ENCODE measurements at regions not wholly inside any gene's neighbourhood (a gene's known extent, or its start where the extent isn't known, plus 50 kb on each side); places are given as distances from the start of the nearest gene placed in this dataset.

GRCh38 chrX:10926891-10927290 is 184.2 kb upstream of the HCCS start:
- Histone ChIP-seq H3K9me2 (replicated peaks; ENCODE audit: low read depth, low read length) (no peaks in the 10 kb centered on the region), H4K20me1 (ENCODE audit: insufficient read depth, low read length, poor library complexity, severe bottlenecking) (no peaks in the 10 kb centered on the region), H3K9me3 (ENCODE audit: insufficient read depth, low read depth, low read length) (no peaks in the 10 kb centered on the region), H3K4me3 (ENCODE audit: low read length, poor library complexity, severe bottlenecking) (no peak overlapping the region), H2AFZ (ENCODE audit: low read length) (no peak overlapping the region), H3K79me2 (ENCODE audit: insufficient read depth, low read length) (no peaks in the 10 kb centered on the region), H3K9ac (ENCODE audit: low read depth, low read length, poor library complexity, severe bottlenecking) (no peak overlapping the region), H3K27me3 (ENCODE audit: insufficient read depth, low read length, poor library complexity, severe bottlenecking) (no peaks in the 10 kb centered on the region), H3K36me3 (ENCODE audit: insufficient read depth, low read length) (no peaks in the 10 kb centered on the region), H3K4me2 (ENCODE audit: low read depth, low read length, poor library complexity, severe bottlenecking) (no peak overlapping the region), H3F3A (ENCODE audit: low read depth) (no peaks in the 10 kb centered on the region), H3K4me1 (ENCODE audit: insufficient read depth, low read length, poor library complexity, severe bottlenecking) (no peaks in the 10 kb centered on the region)
- TF ChIP-seq CTCF (conservative IDR thresholded peaks at IDR 0.05; ENCODE audit: low read length): no peak
- TF ChIP-seq EZH2phosphoT487 (IDR thresholded peaks at IDR 0.05; ENCODE audit: borderline replicate concordance): no peak

GRCh38 chrX:10929747-10930146 is 181.4 kb upstream of the HCCS start:
- Histone ChIP-seq H3K9me2 (replicated peaks; ENCODE audit: low read depth, low read length) (no peaks in the 10 kb centered on the region), H2AFZ (ENCODE audit: low read length) (no peak overlapping the region), H3K36me3 (ENCODE audit: insufficient read depth, low read length) (no peaks in the 10 kb centered on the region), H3K4me2 (ENCODE audit: low read depth, low read length, poor library complexity, severe bottlenecking) (no peak overlapping the region), H3K4me3 (ENCODE audit: low read length, poor library complexity, severe bottlenecking) (no peak overlapping the region), H3K27me3 (ENCODE audit: insufficient read depth, low read length, poor library complexity, severe bottlenecking) (no peaks in the 10 kb centered on the region), H4K20me1 (ENCODE audit: insufficient read depth, low read length, poor library complexity, severe bottlenecking) (no peaks in the 10 kb centered on the region), H3K9ac (ENCODE audit: low read depth, low read length, poor library complexity, severe bottlenecking) (no peak overlapping the region), H3F3A (ENCODE audit: low read depth) (no peaks in the 10 kb centered on the region), H3K79me2 (ENCODE audit: insufficient read depth, low read length) (no peaks in the 10 kb centered on the region), H3K4me1 (ENCODE audit: insufficient read depth, low read length, poor library complexity, severe bottlenecking) (peaks cover 4% of the 10 kb centered on the region), H3K9me3 (ENCODE audit: insufficient read depth, low read depth, low read length) (no peaks in the 10 kb centered on the region)
- TF ChIP-seq EZH2phosphoT487 (IDR thresholded peaks at IDR 0.05; ENCODE audit: borderline replicate concordance) (no peak), CTCF (conservative IDR thresholded peaks at IDR 0.05; ENCODE audit: low read length) (no peak)

DNA sequence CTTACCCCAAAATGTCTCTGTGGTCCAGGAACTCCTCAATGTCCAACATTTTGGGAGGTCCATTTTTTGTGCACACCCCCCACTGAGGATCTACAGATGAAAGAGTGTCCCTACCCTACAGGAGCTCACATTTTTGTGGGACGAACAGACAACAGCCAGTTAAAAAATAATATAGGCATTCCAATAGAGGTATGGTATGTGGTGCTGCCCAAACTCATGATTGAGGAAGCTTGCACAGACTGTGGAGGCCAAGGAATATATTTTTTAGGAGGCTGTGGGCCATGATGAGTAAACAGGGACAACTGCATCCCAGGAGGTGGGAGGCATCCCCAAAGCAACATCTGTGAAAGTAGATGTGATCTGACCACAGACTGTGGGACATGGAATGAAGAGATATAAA is 181.0 kb upstream of the HCCS start:
- Histone ChIP-seq H3K4me1 (ENCODE audit: insufficient read depth, low read length, poor library complexity, severe bottlenecking) (peaks cover 4% of the 10 kb centered on the region), H3K79me2 (ENCODE audit: insufficient read depth, low read length) (no peaks in the 10 kb centered on the region), H3K36me3 (ENCODE audit: insufficient read depth, low read length) (no peaks in the 10 kb centered on the region), H3K9ac (ENCODE audit: low read depth, low read length, poor library complexity, severe bottlenecking) (no peak overlapping the region), H3K27me3 (ENCODE audit: insufficient read depth, low read length, poor library complexity, severe bottlenecking) (no peaks in the 10 kb centered on the region), H3K4me2 (ENCODE audit: low read depth, low read length, poor library complexity, severe bottlenecking) (no peak overlapping the region), H3K9me2 (replicated peaks; ENCODE audit: low read depth, low read length) (no peaks in the 10 kb centered on the region), H4K20me1 (ENCODE audit: insufficient read depth, low read length, poor library complexity, severe bottlenecking) (no peaks in the 10 kb centered on the region), H3K4me3 (ENCODE audit: low read length, poor library complexity, severe bottlenecking) (no peak overlapping the region), H3K9me3 (ENCODE audit: insufficient read depth, low read depth, low read length) (no peaks in the 10 kb centered on the region), H3F3A (ENCODE audit: low read depth) (no peaks in the 10 kb centered on the region), H2AFZ (ENCODE audit: low read length) (no peak overlapping the region)
- TF ChIP-seq EZH2phosphoT487 (IDR thresholded peaks at IDR 0.05; ENCODE audit: borderline replicate concordance): no peak
- no peak for TF ChIP-seq CTCF (conservative IDR thresholded peaks at IDR 0.05; ENCODE audit: low read length)
